SH-SY5Y (cell line): ENCODE measurements at regions not wholly inside any gene's neighbourhood (a gene's known extent, or its start where the extent isn't known, plus 50 kb on each side); places are given as distances from the start of the nearest gene placed in this dataset.

Experiments used
- GATA2 ChIP-seq: IDR thresholded peaks from 2 replicates; pipeline ENCODE4 v1.6.1; 2011; ENCODE audit warnings: mild to moderate bottlenecking, low read depth, low read length
- GATA3 ChIP-seq: IDR thresholded peaks from 2 replicates; pipeline ENCODE4 v1.6.1; 2011; ENCODE audit warnings: low read depth, mild to moderate bottlenecking, low read length, moderate library complexity

GRCh38 chr11:29305456-29306232, 711.2 kb downstream of the KCNA4 start:
- no peak for TF ChIP-seq GATA2
- TF ChIP-seq GATA3 = no peak
